Urinary bladder (tissue), 3 donors: ENCODE measurements at regions not wholly inside any gene's neighbourhood (a gene's known extent, or its start where the extent isn't known, plus 50 kb on each side); places are given as distances from the start of the nearest gene placed in this dataset.
"Not testable (repeated sequence)": the region's sequence is repeated elsewhere in the genome, so short reads cannot be mapped to it uniquely, and the experiment has no call there.

ENCODE experiments used
- DNase-seq: peaks from one replicate; pipeline ENCODE4 v3.0.0-alpha.2; 2015; ENCODE audit errors: extremely low spot score
- H3K27ac ChIP-seq: one replicate; pipeline ENCODE4 v1.5.1; 2013; ENCODE audit warnings: low read depth, mild to moderate bottlenecking, moderate library complexity
- H3K36me3 ChIP-seq: one replicate; pipeline ENCODE4 v1.6.1; 2013; ENCODE audit warnings: mild to moderate bottlenecking, moderate library complexity; ENCODE audit not compliant: insufficient read depth
- H3K4me1 ChIP-seq: one replicate; pipeline ENCODE4 v1.6.1; 2013; ENCODE audit warnings: mild to moderate bottlenecking, moderate library complexity; ENCODE audit not compliant: insufficient read depth
- H3K4me3 ChIP-seq: one replicate; pipeline ENCODE4 v1.5.1; 2013; ENCODE audit warnings: low read depth, low read length
- WGBS: extraction: QIAGEN DNeasy Blood & Tissue Kit; methylation state at CpG from one replicate; pipeline ENCODE4 v1.1.7; 2013; 5-methylcytosine and 5-hydroxymethylcytosine counted together
- donor health status: healthy with polysubstance abuse.
- donor health status: healthy.

DNA sequence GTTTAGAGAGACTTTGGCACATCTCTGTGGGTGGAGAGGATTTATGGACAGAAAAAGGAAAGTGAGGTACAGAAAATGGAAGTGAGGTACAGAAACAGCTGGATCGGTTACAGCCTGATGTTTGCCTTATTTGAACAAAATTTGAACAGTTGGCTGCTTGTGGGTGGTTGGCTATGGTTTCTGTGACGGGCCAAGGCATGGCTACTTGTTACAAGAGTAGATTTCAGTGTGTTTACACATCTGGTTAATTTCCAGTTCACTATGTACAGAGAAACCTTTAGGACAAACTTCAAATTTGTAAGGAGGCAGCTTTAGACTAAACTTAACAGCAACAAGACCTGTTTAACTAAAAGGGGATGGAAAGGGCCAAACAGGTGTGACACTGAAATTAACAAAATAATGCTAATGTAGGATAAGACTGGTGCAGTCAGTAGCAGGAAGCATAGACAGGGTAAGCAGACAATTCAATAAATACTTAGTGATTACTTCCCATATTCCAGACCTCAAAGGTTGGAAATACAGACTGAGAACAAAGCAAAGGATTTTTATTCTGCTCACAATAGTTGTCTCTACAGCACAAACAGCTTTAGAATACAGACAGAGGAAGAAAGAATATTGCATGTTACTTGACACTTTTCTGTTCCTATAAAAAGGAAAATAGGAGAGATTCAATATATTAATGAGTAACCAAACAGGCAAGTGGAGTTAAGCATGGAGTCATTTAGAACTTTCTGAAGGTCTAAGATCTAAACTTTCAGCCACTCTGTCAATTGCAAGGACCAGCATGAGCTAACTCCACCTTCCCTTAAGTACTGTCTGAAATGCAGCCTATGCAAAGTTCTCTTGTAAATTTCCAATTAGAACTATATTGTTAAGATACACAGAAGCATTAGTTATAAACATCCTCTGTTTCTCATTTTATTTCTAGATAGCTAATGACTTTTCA, 294.4 kb upstream of the FAT4 start:
- no peak for DNase-seq
- no peaks in the 10 kb centered on the region for H3K4me1 ChIP-seq
- no peak overlapping the region for H3K4me3 ChIP-seq
- WGBS, result 65% methylated on average over 2 of the region's 2 CpGs
- H3K27ac ChIP-seq, result no peak overlapping the region
- no peaks in the 10 kb centered on the region for H3K36me3 ChIP-seq

GRCh38 chr4:125016892-125017299, 297.9 kb upstream of the FAT4 start:
- DNase-seq, result no peak
- H3K4me1 ChIP-seq, result no peaks in the 10 kb centered on the region
- no peaks in the 10 kb centered on the region for H3K36me3 ChIP-seq
- no peak overlapping the region for H3K4me3 ChIP-seq
- no peak overlapping the region for H3K27ac ChIP-seq
- WGBS, result 71% methylated on average over 5 of the region's 5 CpGs

DNA sequence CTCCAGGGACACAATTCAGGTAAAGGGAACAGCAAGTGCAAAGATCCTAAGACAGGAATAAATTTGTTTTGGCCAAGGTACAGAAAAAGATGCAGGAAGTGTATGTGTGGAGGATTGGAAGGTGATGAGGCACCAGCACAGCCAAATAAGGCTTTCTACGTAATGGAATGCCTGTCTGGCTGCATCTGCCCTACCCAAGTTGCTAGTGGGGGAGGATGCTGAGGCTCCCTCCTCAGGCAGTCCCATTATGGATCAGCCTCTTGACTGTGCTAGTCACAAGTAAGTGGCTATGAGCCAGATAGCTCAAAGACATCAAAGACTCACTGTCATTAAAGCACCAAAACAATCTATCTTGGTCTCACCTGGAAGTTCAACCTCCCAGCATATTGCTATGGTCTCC, 300.9 kb upstream of the FAT4 start:
- H3K4me3 ChIP-seq, result no peak overlapping the region
- 80% methylated on average over 1 of the region's 1 CpG for WGBS
- no peaks in the 10 kb centered on the region for H3K36me3 ChIP-seq
- no peak for DNase-seq
- no peak overlapping the region for H3K27ac ChIP-seq
- no peaks in the 10 kb centered on the region for H3K4me1 ChIP-seq

GRCh38 chr4:125011646-125012045, 299.1 kb upstream of the ANKRD50 start:
- no peak for DNase-seq
- Histone ChIP-seq H3K36me3 (no peaks in the 10 kb centered on the region), H3K27ac (no peak overlapping the region), H3K4me3 (no peak overlapping the region), H3K4me1 (no peaks in the 10 kb centered on the region)
- 77% methylated on average over 2 of the region's 2 CpGs for WGBS

DNA sequence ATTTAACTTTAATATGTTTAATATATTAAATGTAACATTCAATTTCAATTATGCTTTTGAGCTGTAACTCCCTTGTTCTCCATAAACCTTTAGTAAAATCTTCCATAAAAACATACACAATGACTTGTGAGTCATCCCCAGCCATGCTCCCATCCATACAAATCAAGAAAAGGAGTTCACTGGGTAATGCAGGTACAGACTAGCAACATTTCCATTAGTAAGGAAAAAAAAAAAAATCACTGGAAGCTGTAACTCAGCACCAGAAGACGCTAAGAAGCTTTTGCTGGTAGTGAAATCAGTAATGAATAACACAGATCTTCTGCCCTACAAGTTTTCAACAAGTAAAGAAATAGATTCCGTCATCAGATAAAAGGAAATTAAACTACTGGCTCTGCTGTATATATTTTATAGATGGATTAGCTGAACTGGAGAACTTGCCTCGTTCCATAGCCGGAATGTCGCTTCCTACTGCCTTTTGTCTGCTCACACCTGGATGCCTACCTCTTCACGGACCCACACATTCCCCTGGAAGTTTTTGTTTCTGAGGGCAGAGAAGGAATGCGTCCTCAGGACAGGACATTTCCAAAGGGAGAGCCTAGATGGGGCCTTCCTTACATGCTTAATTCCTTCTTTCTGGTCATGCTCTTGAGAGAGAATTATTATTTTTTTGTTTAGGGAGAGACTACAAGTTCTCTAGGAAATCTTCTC, 298.4 kb upstream of the ANKRD50 start:
- Histone ChIP-seq H3K4me3 (no peak overlapping the region), H3K27ac (no peak overlapping the region), H3K4me1 (no peaks in the 10 kb centered on the region), H3K36me3 (no peaks in the 10 kb centered on the region)
- WGBS, result 80% methylated on average over 7 of the region's 7 CpGs
- no peak for DNase-seq

DNA sequence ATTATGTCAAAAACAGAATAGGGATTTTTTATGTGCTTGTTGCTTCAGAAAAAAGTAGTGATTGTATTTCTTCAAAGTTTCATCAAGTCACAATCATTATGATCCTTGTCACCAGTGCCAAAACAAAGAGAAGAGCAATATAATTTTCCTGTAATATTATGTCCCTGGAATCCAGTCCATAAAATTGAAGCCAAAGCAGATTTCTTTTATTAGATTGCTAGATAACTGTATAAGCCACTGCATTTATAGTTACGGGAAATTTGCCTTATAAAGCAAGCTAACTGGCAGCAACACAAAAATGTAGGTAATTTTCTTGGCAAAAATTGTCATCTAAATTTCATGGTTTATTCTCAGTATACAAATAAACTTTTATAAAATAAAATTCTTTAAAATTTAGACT, 296.1 kb upstream of the ANKRD50 start:
- Histone ChIP-seq H3K27ac (no peak overlapping the region), H3K36me3 (no peaks in the 10 kb centered on the region), H3K4me3 (no peak overlapping the region), H3K4me1 (no peaks in the 10 kb centered on the region)
- 37% methylated on average over 1 of the region's 1 CpG for WGBS
- DNase-seq, result no peak

GRCh38 chr4:125004676-125005075, 292.1 kb upstream of the ANKRD50 start:
- Histone ChIP-seq H3K36me3 (no peaks in the 10 kb centered on the region), H3K4me1 (no peaks in the 10 kb centered on the region), H3K4me3 (no peak overlapping the region), H3K27ac (no peak overlapping the region)
- 95% methylated on average over 3 of the region's 3 CpGs for WGBS
- DNase-seq, result no peak

DNA sequence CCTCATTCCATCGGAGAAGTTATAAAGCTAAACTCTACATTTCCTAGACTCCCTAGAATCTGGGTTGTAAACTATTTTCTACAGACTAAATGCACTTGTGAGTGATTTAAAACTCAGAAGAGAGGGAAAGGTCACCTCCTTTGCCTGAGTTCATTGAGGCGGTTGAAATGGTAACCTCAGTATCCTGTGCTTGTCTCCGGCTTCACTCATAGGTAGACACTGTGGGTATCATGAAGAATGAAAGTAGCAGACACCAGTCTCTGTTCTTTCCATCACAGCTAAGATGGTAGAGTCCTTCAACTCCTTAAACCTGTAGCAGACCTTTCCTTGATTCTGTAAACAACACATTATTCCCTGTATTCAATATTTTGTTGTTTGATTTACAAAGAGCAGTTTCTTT, 291.3 kb upstream of the ANKRD50 start:
- Histone ChIP-seq H3K36me3 (no peaks in the 10 kb centered on the region), H3K27ac (no peak overlapping the region), H3K4me3 (no peak overlapping the region), H3K4me1 (no peaks in the 10 kb centered on the region)
- 96% methylated on average over 3 of the region's 3 CpGs for WGBS
- no peak for DNase-seq

DNA sequence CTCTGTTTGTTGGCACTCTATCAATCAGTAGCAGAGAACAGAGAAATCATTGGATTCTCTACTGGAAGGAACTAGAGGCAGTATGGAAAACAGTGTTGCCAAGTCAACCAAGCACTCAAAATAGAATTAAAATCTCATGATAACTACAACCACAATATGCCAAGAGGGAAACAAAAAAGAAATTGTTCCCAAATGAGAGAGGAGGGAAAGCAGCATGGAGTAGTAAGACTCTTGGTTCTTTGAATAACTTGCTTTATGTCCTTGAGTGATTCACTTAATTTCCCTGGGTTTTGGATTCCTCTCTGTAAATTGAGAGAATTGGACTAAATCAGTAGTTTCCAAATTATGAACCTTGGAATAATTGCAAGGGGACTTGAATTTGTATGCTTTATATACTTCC, 285.5 kb upstream of the ANKRD50 start:
- Histone ChIP-seq H3K4me3 (no peak overlapping the region), H3K27ac (no peak overlapping the region), H3K4me1 (no peaks in the 10 kb centered on the region), H3K36me3 (no peaks in the 10 kb centered on the region)
- no peak for DNase-seq

GRCh38 chr4:124997124-124997523, 284.6 kb upstream of the ANKRD50 start:
- no peak overlapping the region for H3K27ac ChIP-seq
- no peaks in the 10 kb centered on the region for H3K4me1 ChIP-seq
- 92% methylated on average over 1 of the region's 1 CpG for WGBS
- no peaks in the 10 kb centered on the region for H3K36me3 ChIP-seq
- no peak for DNase-seq
- H3K4me3 ChIP-seq, result no peak overlapping the region

GRCh38 chr4:124993838-124994237, 281.3 kb upstream of the ANKRD50 start:
- no peaks in the 10 kb centered on the region for H3K36me3 ChIP-seq
- 90% methylated on average over 2 of the region's 2 CpGs for WGBS
- H3K4me3 ChIP-seq, result no peak overlapping the region

DNA sequence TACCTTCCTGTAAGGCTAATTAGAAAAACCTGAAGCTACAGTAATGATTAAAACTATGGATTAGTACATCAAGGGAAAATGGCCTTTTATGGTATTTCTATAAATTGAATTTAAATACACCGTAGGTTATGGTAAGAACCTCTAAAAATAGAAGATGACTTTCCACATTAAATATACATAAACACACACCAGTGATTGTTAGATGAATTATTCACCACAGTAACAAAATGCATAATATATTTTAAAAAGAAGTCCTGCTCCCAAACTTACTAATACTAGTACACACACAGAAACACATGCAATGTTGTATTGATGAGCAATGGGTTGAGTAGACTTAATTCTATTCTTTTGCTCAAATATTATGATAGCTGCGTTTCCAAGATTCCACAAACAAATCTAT, 277.9 kb upstream of the ANKRD50 start:
- Histone ChIP-seq H3K4me3 (no peak overlapping the region), H3K4me1 (no peaks in the 10 kb centered on the region), H3K36me3 (no peaks in the 10 kb centered on the region), H3K27ac (no peak overlapping the region)
- WGBS, result 80% methylated on average over 2 of the region's 2 CpGs
- no peak for DNase-seq

More at GRCh38 chr4:124993838-124994237, 281.3 kb upstream of the ANKRD50 start:
- no peak for DNase-seq
- Histone ChIP-seq H3K4me1 (no peaks in the 10 kb centered on the region), H3K27ac (no peak overlapping the region)

DNA sequence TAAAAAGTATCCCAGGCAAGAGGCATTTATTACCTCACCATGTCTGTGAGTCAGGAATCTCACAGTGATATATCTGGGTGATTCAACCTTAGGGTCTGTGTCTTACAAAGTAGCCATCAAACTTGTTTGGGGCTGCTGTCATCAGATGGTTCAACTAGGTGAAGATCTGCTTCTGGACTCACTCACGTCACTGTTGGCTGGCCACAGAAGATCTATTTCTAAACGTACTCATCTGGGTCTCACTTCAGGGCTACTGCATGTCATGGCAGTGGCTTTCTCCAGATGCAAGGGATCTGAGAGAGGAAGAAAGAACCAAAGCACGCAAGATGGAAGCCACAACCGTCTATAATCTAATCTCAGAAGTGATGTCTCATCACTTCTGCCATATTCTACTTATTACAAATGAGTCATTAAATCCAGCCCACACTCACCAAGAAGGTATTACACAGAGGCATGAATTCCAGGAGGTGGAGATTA, 267.8 kb upstream of the ANKRD50 start:
- 52% methylated on average over 4 of the region's 4 CpGs for WGBS
- H3K27ac ChIP-seq, result no peak overlapping the region
- no peak overlapping the region for H3K4me3 ChIP-seq
- no peaks in the 10 kb centered on the region for H3K4me1 ChIP-seq
- H3K36me3 ChIP-seq, result no peaks in the 10 kb centered on the region
- DNase-seq, result no peak

DNA sequence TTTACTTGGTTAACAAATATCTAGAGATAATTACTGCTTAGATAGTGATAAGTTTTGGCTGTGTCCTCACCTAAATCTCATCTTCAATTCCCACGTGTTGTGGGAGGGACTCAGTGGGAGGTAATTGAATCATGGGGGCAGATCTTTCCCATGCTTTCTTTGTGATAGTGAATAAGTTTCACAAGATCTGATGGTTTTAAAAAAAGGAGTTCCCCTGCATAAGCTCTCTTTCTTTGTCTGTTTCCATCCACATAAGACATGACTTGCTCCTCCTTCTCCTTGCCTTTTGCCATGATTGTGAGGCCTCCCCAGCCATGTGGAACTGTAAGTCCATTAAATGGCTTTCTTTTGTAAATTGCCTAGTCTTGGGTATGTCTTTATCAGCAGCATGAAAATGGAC, 266.0 kb upstream of the ANKRD50 start:
- not testable (repeated sequence) for H3K4me3 ChIP-seq, H3K27ac ChIP-seq, H3K4me1 ChIP-seq, H3K36me3 ChIP-seq, DNase-seq
- 71% methylated on average over 1 of the region's 1 CpG for WGBS
